IMR-90 (cell line): ENCODE measurements at regions not wholly inside any gene's neighbourhood (a gene's known extent, or its start where the extent isn't known, plus 50 kb on each side); places are given as distances from the start of the nearest gene placed in this dataset.

Source experiments
- POLR2A ChIP-seq: IDR thresholded peaks from 2 replicates; pipeline ENCODE4 v1.6.1; 2012; ENCODE audit warnings: mild to moderate bottlenecking, low read depth, low read length
- TF ChIP-seq, protein P1 (sequence below): conservative IDR thresholded peaks from 2 replicates; pipeline ENCODE4 v1.5.1; 2012; ENCODE audit warnings: mild to moderate bottlenecking, low read depth, low read length, improper control_type of control experiment

DNA sequence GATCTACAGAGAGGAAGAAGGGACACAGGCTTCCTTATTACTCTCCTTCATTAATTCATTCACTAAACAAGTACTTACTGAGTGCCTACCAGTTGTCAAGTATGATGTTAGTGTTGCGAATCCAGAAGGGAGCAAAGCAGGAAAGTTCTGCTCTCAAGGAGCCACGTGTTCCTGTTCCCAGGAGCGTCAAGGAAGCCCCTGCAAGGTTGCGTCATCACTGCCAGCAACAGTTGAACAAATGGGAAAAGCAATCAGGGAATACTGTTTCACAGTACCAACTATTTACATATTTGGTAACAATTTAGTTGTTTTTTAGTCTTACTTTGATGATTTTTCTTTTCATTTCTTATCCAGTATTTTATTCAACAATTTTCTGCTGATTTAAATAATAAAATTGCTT, 310.0 kb downstream of the FOXA2 start:
- TF ChIP-seq, protein P1, sequence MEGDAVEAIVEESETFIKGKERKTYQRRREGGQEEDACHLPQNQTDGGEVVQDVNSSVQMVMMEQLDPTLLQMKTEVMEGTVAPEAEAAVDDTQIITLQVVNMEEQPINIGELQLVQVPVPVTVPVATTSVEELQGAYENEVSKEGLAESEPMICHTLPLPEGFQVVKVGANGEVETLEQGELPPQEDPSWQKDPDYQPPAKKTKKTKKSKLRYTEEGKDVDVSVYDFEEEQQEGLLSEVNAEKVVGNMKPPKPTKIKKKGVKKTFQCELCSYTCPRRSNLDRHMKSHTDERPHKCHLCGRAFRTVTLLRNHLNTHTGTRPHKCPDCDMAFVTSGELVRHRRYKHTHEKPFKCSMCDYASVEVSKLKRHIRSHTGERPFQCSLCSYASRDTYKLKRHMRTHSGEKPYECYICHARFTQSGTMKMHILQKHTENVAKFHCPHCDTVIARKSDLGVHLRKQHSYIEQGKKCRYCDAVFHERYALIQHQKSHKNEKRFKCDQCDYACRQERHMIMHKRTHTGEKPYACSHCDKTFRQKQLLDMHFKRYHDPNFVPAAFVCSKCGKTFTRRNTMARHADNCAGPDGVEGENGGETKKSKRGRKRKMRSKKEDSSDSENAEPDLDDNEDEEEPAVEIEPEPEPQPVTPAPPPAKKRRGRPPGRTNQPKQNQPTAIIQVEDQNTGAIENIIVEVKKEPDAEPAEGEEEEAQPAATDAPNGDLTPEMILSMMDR = no peak
- no peak for TF ChIP-seq POLR2A
